H1 (cell line): ENCODE measurements at regions not wholly inside any gene's neighbourhood (a gene's known extent, or its start where the extent isn't known, plus 50 kb on each side); places are given as distances from the start of the nearest gene placed in this dataset.
A peak's percentile ranks its signal among the peaks of the same experiment; 100 is the strongest.

ENCODE experiments used
- CTCF ChIA-PET: fragments of 300-600 bp; sonication (Branson Sonifier 250); formaldehyde crosslinking; loops from one replicate; lab custom pipeline; 2021; ENCODE audit not compliant: partially characterized antibody; lab: Charles Lee
- POLR2A ChIA-PET: fragments of 300-600 bp; sonication (Branson Sonifier 250); formaldehyde crosslinking; loops from one replicate; lab custom pipeline; 2021; ENCODE audit warnings: inconsistent platforms; ENCODE audit not compliant: partially characterized antibody; lab: Charles Lee
- DNase-seq, 2 experiments: peaks; one replicate each; pipeline versions ENCODE4 v3.0.0 to v3.0.0-alpha.2; 2010 to 2022; ENCODE audit warnings: low spot score in 2 of 2, low read depth in 1 of 2, mixed read lengths in 1 of 2
- FAIRE-seq: peaks from 2 replicates; lab custom pipeline; 2011; peaks lifted over from hg19 to GRCh38; lab: Jason Lieb, UNC
- H2AFZ ChIP-seq: 2 replicates; pipeline ENCODE4 v1.8.1; 2012; ENCODE audit warnings: low read length, inconsistent platforms
- H2AK5ac ChIP-seq: 2 replicates; pipeline ENCODE4 v1.6.1; 2013; ENCODE audit warnings: low read depth, low read length
- H2BK120ac ChIP-seq: replicated peaks from 2 replicates; pipeline ENCODE3; 2013; ENCODE audit warnings: low read depth, low read length, inconsistent platforms
- H2BK12ac ChIP-seq: 2 replicates; pipeline ENCODE4 v1.6.1; 2013; ENCODE audit warnings: low read depth, low read length
- H2BK15ac ChIP-seq: 2 replicates; pipeline ENCODE4 v1.6.1; 2013; ENCODE audit warnings: low read length
- H2BK20ac ChIP-seq: 2 replicates; pipeline ENCODE4 v1.6.1; 2013; ENCODE audit warnings: low read length
- H2BK5ac ChIP-seq: 2 replicates; pipeline ENCODE4 v1.6.1; 2013; ENCODE audit warnings: low read depth, low read length
- H3K14ac ChIP-seq: 2 replicates; pipeline ENCODE4 v1.6.1; 2013; ENCODE audit warnings: inconsistent platforms; ENCODE audit not compliant: insufficient read length
- H3K18ac ChIP-seq: 2 replicates; pipeline ENCODE4 v1.6.1; 2013; ENCODE audit warnings: low read length; ENCODE audit errors: extremely low read depth
- H3K23ac ChIP-seq: 2 replicates; pipeline ENCODE4 v1.6.1; 2013; ENCODE audit warnings: inconsistent platforms; ENCODE audit not compliant: insufficient read length
- H3K23me2 ChIP-seq: 2 replicates; pipeline ENCODE4 v1.6.1; 2013; ENCODE audit warnings: low read depth, low read length
- H3K27ac ChIP-seq: 2 replicates; pipeline ENCODE4 v1.6.1; 2011; ENCODE audit warnings: low read depth, low read length, inconsistent platforms
- H3K27me3 ChIP-seq, 4 experiments: replicated peaks in 1 of 4; 1 replicate in 1 of 4; 2 replicates in 3 of 4; pipeline versions ENCODE4 v1.6.1 to v1.8.1; 2011 to 2013; ENCODE audit warnings: low read length in 3 of 4, mild to moderate bottlenecking in 3 of 4, inconsistent platforms in 2 of 4, mixed read lengths in 2 of 4, moderate library complexity in 1 of 4; ENCODE audit not compliant: control insufficient read depth in 3 of 4, insufficient read depth in 3 of 4; ENCODE audit errors: extremely low read depth in 1 of 4
- H3K36me3 ChIP-seq, 4 experiments: 2 replicates each; pipeline versions ENCODE4 v1.6.1 to v1.8.1; 2011 to 2013; ENCODE audit warnings: mild to moderate bottlenecking in 4 of 4, low read length in 3 of 4, moderate library complexity in 2 of 4, control low read depth in 1 of 4, inconsistent platforms in 1 of 4; ENCODE audit not compliant: insufficient read depth in 4 of 4, control insufficient read depth in 2 of 4
- H3K4ac ChIP-seq: replicated peaks from 2 replicates; pipeline ENCODE3; 2013; ENCODE audit warnings: low read length, low read depth, mixed read lengths, inconsistent platforms; ENCODE audit not compliant: insufficient read length
- H3K4me1 ChIP-seq, 4 experiments: replicated peaks in 1 of 4; 1 replicate in 1 of 4; 2 replicates in 3 of 4; pipeline versions ENCODE4 v1.6.1 to v1.8.1; 2011 to 2013; ENCODE audit warnings: low read length in 3 of 4, inconsistent platforms in 2 of 4, mixed read lengths in 1 of 4; ENCODE audit not compliant: insufficient read depth in 4 of 4, control insufficient read depth in 3 of 4
- H3K4me2 ChIP-seq, 2 experiments: 2 replicates each; pipeline versions ENCODE4 v1.6.1 to v1.8.1; 2011 to 2013; ENCODE audit warnings: low read depth in 2 of 2, low read length in 2 of 2, control low read depth in 1 of 2, inconsistent platforms in 1 of 2, mild to moderate bottlenecking in 1 of 2; ENCODE audit not compliant: insufficient read depth in 1 of 2
- H3K4me3 ChIP-seq, 4 experiments: fragments of 200-600, 300-600 bp in 1 of 4; sonication (generic), shearing (Covaris generic), sonication (Bioruptor Twin) in 1 of 4; 2 replicates each; pipeline versions ENCODE4 v1.5.1 to v1.8.1; 2011 to 2016; ENCODE audit warnings: low read length in 4 of 4, low read depth in 3 of 4, control low read depth in 2 of 4, inconsistent platforms in 2 of 4, mild to moderate bottlenecking in 2 of 4, mixed read lengths in 1 of 4, moderate library complexity in 1 of 4; ENCODE audit not compliant: insufficient read depth in 2 of 4; ENCODE audit errors: extremely low read depth in 1 of 4
- H3K56ac ChIP-seq: replicated peaks from 2 replicates; pipeline ENCODE3; 2013; ENCODE audit warnings: low read depth, mild to moderate bottlenecking, mixed read lengths, low read length, inconsistent platforms; ENCODE audit not compliant: insufficient read length
- H3K79me1 ChIP-seq: 2 replicates; pipeline ENCODE4 v1.6.1; 2013; ENCODE audit warnings: low read depth, low read length, control low read depth
- H3K79me2 ChIP-seq, 2 experiments: 2 replicates each; pipeline versions ENCODE4 v1.6.1 to v1.8.1; 2012 to 2013; ENCODE audit warnings: low read length in 2 of 2, mild to moderate bottlenecking in 2 of 2, inconsistent platforms in 1 of 2; ENCODE audit not compliant: insufficient read depth in 2 of 2, control insufficient read depth in 1 of 2
- H3K9ac ChIP-seq, 4 experiments: replicated peaks in 1 of 4; 1 replicate in 1 of 4; 2 replicates in 3 of 4; pipeline versions ENCODE4 v1.6.1 to v1.8.1; 2011 to 2013; ENCODE audit warnings: low read depth in 3 of 4, low read length in 3 of 4, control low read depth in 2 of 4, mild to moderate bottlenecking in 2 of 4, moderate library complexity in 2 of 4, inconsistent platforms in 1 of 4; ENCODE audit errors: extremely low read depth in 1 of 4
- H3K9me3 ChIP-seq, 2 experiments: 2 replicates each; pipeline versions ENCODE4 v1.6.1 to v1.8.1; 2012 to 2013; ENCODE audit warnings: mild to moderate bottlenecking in 2 of 2, moderate library complexity in 2 of 2, control low read depth in 1 of 2, inconsistent platforms in 1 of 2, low read depth in 1 of 2, low read length in 1 of 2, mixed read lengths in 1 of 2; ENCODE audit not compliant: insufficient read depth in 2 of 2
- H4K20me1 ChIP-seq, 2 experiments: replicated peaks in 1 of 2; 2 replicates each; pipeline versions ENCODE3 to v1.8.1; 2011 to 2013; ENCODE audit warnings: inconsistent platforms in 2 of 2, low read length in 2 of 2, mild to moderate bottlenecking in 1 of 2; ENCODE audit not compliant: insufficient read depth in 2 of 2, control insufficient read depth in 1 of 2
- H4K5ac ChIP-seq: 2 replicates; pipeline ENCODE4 v1.6.1; 2013; ENCODE audit warnings: low read length, low read depth, mixed read lengths, inconsistent platforms; ENCODE audit not compliant: insufficient read length
- H4K8ac ChIP-seq: 2 replicates; pipeline ENCODE4 v1.8.0; 2013; ENCODE audit warnings: mild to moderate bottlenecking, moderate library complexity, low read length, inconsistent platforms; ENCODE audit not compliant: insufficient read depth; ENCODE audit errors: extremely low read depth
- H4K91ac ChIP-seq: replicated peaks from 2 replicates; pipeline ENCODE3; 2013; ENCODE audit warnings: low read length, mixed read lengths, inconsistent platforms; ENCODE audit not compliant: insufficient read length
- CHD2 ChIP-seq: IDR thresholded peaks from 2 replicates; pipeline ENCODE4 v1.6.1; 2012; ENCODE audit warnings: low read length, improper control_type of control experiment
- RFX5 ChIP-seq: IDR thresholded peaks from 2 replicates; pipeline ENCODE4 v1.6.1; 2011; ENCODE audit warnings: low read depth, low read length, improper control_type of control experiment, borderline replicate concordance
- SIRT6 ChIP-seq: IDR thresholded peaks from one replicate; pipeline ENCODE4 v1.7.1; 2012; ENCODE audit warnings: low read length, inconsistent platforms
- TEAD4 ChIP-seq: IDR thresholded peaks from 2 replicates; pipeline ENCODE4 v1.6.1; 2012; ENCODE audit warnings: low read depth, low read length, inconsistent platforms, mixed read lengths
- ZNF274 ChIP-seq: IDR thresholded peaks from 2 replicates; pipeline ENCODE4 v1.7.0; 2012; ENCODE audit warnings: low read length, borderline replicate concordance; ENCODE audit errors: extremely low read depth
- WGBS, 2 experiments: shearing (Covaris generic) in 1 of 2; methylation state at CpG; one replicate each; pipeline versions ENCODE4 v1.1.6 to v1.1.7; 2013 to 2015; ENCODE audit warnings: low lambda C conversion rate in 2 of 2, mixed read lengths in 2 of 2, inconsistent platforms in 1 of 2, low coverage in 1 of 2, missing lambda C conversion rate in 1 of 2; ENCODE audit not compliant: insufficient replicate concordance in 2 of 2, insufficient coverage in 1 of 2, insufficient read length in 1 of 2; ENCODE audit errors: extremely low coverage in 1 of 2, missing lambda C conversion rate in 1 of 2; 5-methylcytosine and 5-hydroxymethylcytosine counted together

DNA sequence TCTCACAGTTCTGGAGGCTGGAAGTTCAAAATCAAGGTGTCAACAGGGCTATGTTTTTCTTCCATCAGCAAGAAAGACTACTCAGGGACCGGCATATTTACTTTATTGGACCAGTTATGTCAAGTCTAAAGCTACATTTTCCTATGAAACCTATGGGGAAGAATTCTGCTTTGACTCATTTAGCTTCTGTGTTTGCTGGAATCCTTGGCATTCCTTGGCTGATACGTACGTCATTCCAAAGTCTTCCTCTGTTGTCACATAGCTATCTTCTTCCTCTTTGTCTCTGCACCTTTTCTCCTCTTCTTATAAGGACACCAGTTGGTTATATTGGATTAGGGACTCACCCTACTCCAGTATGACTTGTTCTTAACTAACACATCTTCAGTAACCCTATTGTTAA, 137.4 kb upstream of the FBXO11 start:
- no peaks in the 10 kb centered on the region; a peak in 1 of 4 replicates for H3K9me3 ChIP-seq
- no peak overlapping the region for H2BK5ac ChIP-seq
- no peak overlapping the region for H2BK120ac ChIP-seq
- no peak overlapping the region for H2AFZ ChIP-seq
- no peak overlapping the region for H3K27ac ChIP-seq
- no peak overlapping the region for H3K18ac ChIP-seq
- no peak overlapping the region for H3K56ac ChIP-seq
- ChIA-PET CTCF (interaction anchor here (1.0 kb wide), 1 partner anchor 27 kb away, joined by 5 read pairs; no protein-coding TSS in a partner anchor), POLR2A (no interaction called here)
- no peaks in the 10 kb centered on the region for H4K20me1 ChIP-seq
- H3K4me3 ChIP-seq, result no peak overlapping the region
- no peaks in the 10 kb centered on the region for H3K36me3 ChIP-seq
- H3K23ac ChIP-seq, result no peak overlapping the region
- H2BK20ac ChIP-seq, result no peak overlapping the region
- no peak overlapping the region for H4K91ac ChIP-seq
- H3K9ac ChIP-seq, result no peak overlapping the region
- no peak overlapping the region for H2AK5ac ChIP-seq
- WGBS, 2 experiments, result 92% methylated on average over 3 of the region's 3 CpGs; no CpG with 5 or more reads in 1 of the 2 experiments
- no peaks in the 10 kb centered on the region for H3K79me1 ChIP-seq
- no peak for TF ChIP-seq ZNF274
- TF ChIP-seq CHD2, result no peak
- no peak for TF ChIP-seq RFX5
- TF ChIP-seq SIRT6, result no peak
- 0 out of 2 replicates have a peak, but pooled peaks have one; percentile 11 for TF ChIP-seq TEAD4
- TF ChIP-seq, all 59 proteins: peak for 1
- Histone ChIP-seq H3K4me1 (peaks cover 0 to 7% (median 2%) of the 10 kb centered on the region in 4 experiments; a peak in 3 of 7 replicates), H4K8ac (no peak overlapping the region), H3K4ac (no peak overlapping the region), H3K27me3 (no peaks in the 10 kb centered on the region), H3K14ac (no peak overlapping the region), H4K5ac (no peak overlapping the region), H3K23me2 (peaks cover 3% of the 10 kb centered on the region; the same call in 1 of the 2 replicates), H3K79me2 (peaks cover 0 to 7% of the 10 kb centered on the region in 2 experiments; a peak in 2 of 4 replicates), H3K4me2 (no peak overlapping the region), H2BK15ac (no peak overlapping the region), H2BK12ac (no peak overlapping the region)
- DNase-seq, result no peak
- FAIRE-seq, result no peak
